WTC11 (cell line): ENCODE measurements at regions not wholly inside any gene's neighbourhood (a gene's known extent, or its start where the extent isn't known, plus 50 kb on each side); places are given as distances from the start of the nearest gene placed in this dataset.

Experiments
- ATAC-seq: fragments of 200-7000 bp; cut with Tn5 transposase; 2 replicates; pipeline ENCODE4 v1.10.0; 2021; ENCODE audit warnings: mild to moderate bottlenecking, moderate library complexity
- CTCF ChIA-PET: fragments of 300-600 bp; sonication (Branson Sonifier 250); formaldehyde crosslinking; loops from one replicate; lab custom pipeline; 2021; ENCODE audit warnings: antibody characterized with exemption; lab: Charles Lee
- POLR2A ChIA-PET: fragments of 350-600 bp; sonication (Branson Sonifier 250); formaldehyde crosslinking; loops from one replicate; lab custom pipeline; 2021; ENCODE audit warnings: antibody characterized with exemption; lab: Charles Lee
- DNase-seq: peaks from one replicate; pipeline ENCODE4 v3.0.0; 2021; ENCODE audit warnings: low spot score
- H3K27ac Mint-ChIP-seq: 2 replicates; pipeline ENCODE4 v1.8.0; 2021; ENCODE audit warnings: mixed read lengths
- H3K27me3 Mint-ChIP-seq: 2 replicates; pipeline ENCODE4 v1.8.0; 2021; ENCODE audit warnings: low read depth, mild to moderate bottlenecking, moderate library complexity, mixed read lengths
- H3K36me3 Mint-ChIP-seq: 2 replicates; pipeline ENCODE4 v1.8.0; 2021; ENCODE audit warnings: mixed read lengths
- H3K4me1 Mint-ChIP-seq: 2 replicates; pipeline ENCODE4 v1.8.0; 2022; ENCODE audit warnings: mixed read lengths
- H3K4me3 Mint-ChIP-seq: 2 replicates; pipeline ENCODE4 v1.8.0; 2021; ENCODE audit warnings: mild to moderate bottlenecking, moderate library complexity, mixed read lengths
- H3K9me3 Mint-ChIP-seq: 2 replicates; pipeline ENCODE4 v1.8.0; 2021; ENCODE audit warnings: mixed read lengths
- ATF1 ChIP-seq: sonication (generic); formaldehyde crosslinking; IDR thresholded peaks from 2 replicates; pipeline ENCODE4 v1.8.1; 2023; ENCODE audit warnings: mild to moderate bottlenecking, moderate library complexity, missing genetic modification reagents
- ESRRA ChIP-seq: sonication (generic); formaldehyde crosslinking; IDR thresholded peaks from 2 replicates; pipeline ENCODE4 v1.8.1; 2022; ENCODE audit warnings: mild to moderate bottlenecking, missing genetic modification reagents, borderline replicate concordance
- FOXK1 ChIP-seq: sonication (generic); formaldehyde crosslinking; IDR thresholded peaks from 2 replicates; pipeline ENCODE4 v1.8.0; 2022; ENCODE audit warnings: mild to moderate bottlenecking, moderate library complexity, missing genetic modification reagents
- GTF2I ChIP-seq: fragments of 250-450 bp; sonication (Bioruptor Pico); conservative IDR thresholded peaks from 2 replicates; pipeline ENCODE4 v1.4.0; 2021; ENCODE audit warnings: mild to moderate bottlenecking
- MXD4 ChIP-seq: fragments of 250-450 bp; sonication (Bioruptor Pico); IDR thresholded peaks from 2 replicates; pipeline ENCODE4 v1.8.0; 2021; ENCODE audit warnings: mild to moderate bottlenecking, moderate library complexity, borderline replicate concordance
- NFATC4 ChIP-seq: fragments of 250-450 bp; sonication (Bioruptor Pico); IDR thresholded peaks from 2 replicates; pipeline ENCODE4 v1.9.0; 2021; ENCODE audit warnings: mild to moderate bottlenecking
- NR1H2 ChIP-seq: sonication (generic); formaldehyde crosslinking; IDR thresholded peaks from 2 replicates; pipeline ENCODE4 v1.9.0; 2021; ENCODE audit warnings: mild to moderate bottlenecking, moderate library complexity, missing genetic modification reagents
- NR3C1 ChIP-seq: sonication (generic); formaldehyde crosslinking; conservative IDR thresholded peaks from 2 replicates; pipeline ENCODE4 v1.8.1; 2023; ENCODE audit warnings: low read depth, mild to moderate bottlenecking, missing genetic modification reagents
- TP53 ChIP-seq: sonication (generic); formaldehyde crosslinking; IDR thresholded peaks from 2 replicates; pipeline ENCODE4 v1.8.1; 2023; ENCODE audit warnings: mild to moderate bottlenecking, missing genetic modification reagents
- ZNF219 ChIP-seq: sonication (generic); formaldehyde crosslinking; IDR thresholded peaks from 2 replicates; pipeline ENCODE4 v1.8.0; 2023; ENCODE audit warnings: missing genetic modification reagents, mild to moderate bottlenecking, borderline replicate concordance
- ZNF317 ChIP-seq: sonication (generic); formaldehyde crosslinking; IDR thresholded peaks from 2 replicates; pipeline ENCODE4 v1.8.1; 2023; ENCODE audit warnings: low read depth, mild to moderate bottlenecking, moderate library complexity, missing genetic modification reagents, borderline replicate concordance
- ZNF416 ChIP-seq: fragments of 250-450 bp; sonication (Bioruptor Pico); IDR thresholded peaks from 2 replicates; pipeline ENCODE4 v1.9.0; 2021; ENCODE audit warnings: mild to moderate bottlenecking, inconsistent platforms
- TF ChIP-seq, protein P1 (sequence below): sonication (generic); formaldehyde crosslinking; IDR thresholded peaks from 2 replicates; pipeline ENCODE4 v1.8.1; 2023; ENCODE audit warnings: mild to moderate bottlenecking, moderate library complexity, missing genetic modification reagents
- TF ChIP-seq, protein P2 (sequence below): fragments of 200-600 bp; IDR thresholded peaks from 2 replicates; pipeline ENCODE4 v1.8.0; 2022; ENCODE audit warnings: antibody characterized with exemption
- TF ChIP-seq, protein P3 (sequence below): fragments of 250-450 bp; sonication (Bioruptor Pico); IDR thresholded peaks from 2 replicates; pipeline ENCODE4 v2.1.2; 2022; ENCODE audit warnings: mild to moderate bottlenecking, moderate library complexity
- TF ChIP-seq, protein P4 (sequence below): sonication (generic); formaldehyde crosslinking; IDR thresholded peaks from 2 replicates; pipeline ENCODE4 v1.8.1; 2023; ENCODE audit warnings: mild to moderate bottlenecking, missing genetic modification reagents
- TF ChIP-seq, protein P5 (sequence below): sonication (generic); formaldehyde crosslinking; IDR thresholded peaks from 2 replicates; pipeline ENCODE4 v1.8.0; 2023; ENCODE audit warnings: missing genetic modification reagents
- TF ChIP-seq, protein P6 (sequence below): sonication (generic); formaldehyde crosslinking; IDR thresholded peaks from 2 replicates; pipeline ENCODE4 v1.8.1; 2023; ENCODE audit warnings: mild to moderate bottlenecking, missing genetic modification reagents, borderline replicate concordance
- TF ChIP-seq, protein P7 (sequence below): sonication (generic); formaldehyde crosslinking; IDR thresholded peaks from 2 replicates; pipeline ENCODE4 v1.8.1; 2022; ENCODE audit warnings: mild to moderate bottlenecking, missing genetic modification reagents, moderate library complexity, borderline replicate concordance
- TF ChIP-seq, protein P8 (sequence below): sonication (generic); formaldehyde crosslinking; IDR thresholded peaks from 2 replicates; pipeline ENCODE4 v1.8.0; 2022; ENCODE audit warnings: mild to moderate bottlenecking, missing genetic modification reagents

DNA sequence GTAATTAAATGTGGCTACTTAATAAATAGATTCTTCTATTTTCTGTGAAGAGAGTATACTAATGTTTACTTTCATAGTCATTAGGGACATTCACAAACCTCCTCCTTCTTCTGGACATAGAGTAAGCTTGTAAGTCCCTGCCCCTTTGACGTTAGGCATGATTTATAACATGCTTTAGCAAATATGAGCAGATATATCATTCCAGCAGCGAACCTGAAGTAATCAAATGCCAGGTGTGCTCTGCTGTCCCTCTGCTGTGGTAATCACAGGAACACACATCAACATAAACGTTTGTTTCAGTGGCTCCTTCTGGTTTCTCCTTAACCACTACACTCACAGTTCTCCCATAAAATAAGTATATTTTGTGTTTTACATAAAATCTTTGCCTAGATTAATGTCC is 961.8 kb downstream of the FLRT2 start:
- ATAC-seq, result no peak
- POLR2A ChIA-PET, result no interaction called here

DNA sequence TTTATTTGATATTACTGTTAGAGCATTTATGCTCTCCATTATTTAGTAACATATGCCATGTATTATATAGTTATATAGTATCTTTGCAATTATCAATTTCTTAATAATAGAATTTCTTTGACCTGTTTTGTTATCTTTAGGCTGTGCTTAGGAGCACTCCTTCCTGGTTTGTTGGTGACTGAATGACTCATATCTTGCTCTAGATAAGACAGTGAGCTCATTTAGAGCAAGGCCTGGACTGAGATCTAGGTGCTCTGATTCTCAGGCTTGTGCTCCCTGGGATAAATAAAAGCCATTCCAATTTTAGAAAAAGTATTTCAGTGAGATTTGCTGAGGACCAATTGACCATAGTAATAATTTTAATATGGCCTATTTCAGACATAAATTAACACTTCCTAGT is 951.2 kb downstream of the FLRT2 start:
- ATAC-seq (no peak), DNase-seq (no peak)
- POLR2A ChIA-PET, result no interaction called here
- H3K4me3 Mint-ChIP-seq, result no peak overlapping the region
- no peaks in the 10 kb centered on the region for H3K36me3 Mint-ChIP-seq
- CTCF ChIA-PET, result no interaction called here
- no peaks in the 10 kb centered on the region for H3K27me3 Mint-ChIP-seq
- H3K9me3 Mint-ChIP-seq, result no peaks in the 10 kb centered on the region
- TF ChIP-seq, protein P1, sequence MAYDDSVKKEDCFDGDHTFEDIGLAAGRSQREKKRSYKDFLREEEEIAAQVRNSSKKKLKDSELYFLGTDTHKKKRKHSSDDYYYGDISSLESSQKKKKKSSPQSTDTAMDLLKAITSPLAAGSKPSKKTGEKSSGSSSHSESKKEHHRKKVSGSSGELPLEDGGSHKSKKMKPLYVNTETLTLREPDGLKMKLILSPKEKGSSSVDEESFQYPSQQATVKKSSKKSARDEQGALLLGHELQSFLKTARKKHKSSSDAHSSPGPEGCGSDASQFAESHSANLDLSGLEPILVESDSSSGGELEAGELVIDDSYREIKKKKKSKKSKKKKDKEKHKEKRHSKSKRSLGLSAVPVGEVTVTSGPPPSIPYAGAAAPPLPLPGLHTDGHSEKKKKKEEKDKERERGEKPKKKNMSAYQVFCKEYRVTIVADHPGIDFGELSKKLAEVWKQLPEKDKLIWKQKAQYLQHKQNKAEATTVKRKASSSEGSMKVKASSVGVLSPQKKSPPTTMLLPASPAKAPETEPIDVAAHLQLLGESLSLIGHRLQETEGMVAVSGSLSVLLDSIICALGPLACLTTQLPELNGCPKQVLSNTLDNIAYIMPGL (CRISPR knock-in tag), result no peak
- TF ChIP-seq ZNF317 (CRISPR knock-in tag) (no peak), FOXK1 (CRISPR knock-in tag) (no peak)
- TF ChIP-seq, protein P2, sequence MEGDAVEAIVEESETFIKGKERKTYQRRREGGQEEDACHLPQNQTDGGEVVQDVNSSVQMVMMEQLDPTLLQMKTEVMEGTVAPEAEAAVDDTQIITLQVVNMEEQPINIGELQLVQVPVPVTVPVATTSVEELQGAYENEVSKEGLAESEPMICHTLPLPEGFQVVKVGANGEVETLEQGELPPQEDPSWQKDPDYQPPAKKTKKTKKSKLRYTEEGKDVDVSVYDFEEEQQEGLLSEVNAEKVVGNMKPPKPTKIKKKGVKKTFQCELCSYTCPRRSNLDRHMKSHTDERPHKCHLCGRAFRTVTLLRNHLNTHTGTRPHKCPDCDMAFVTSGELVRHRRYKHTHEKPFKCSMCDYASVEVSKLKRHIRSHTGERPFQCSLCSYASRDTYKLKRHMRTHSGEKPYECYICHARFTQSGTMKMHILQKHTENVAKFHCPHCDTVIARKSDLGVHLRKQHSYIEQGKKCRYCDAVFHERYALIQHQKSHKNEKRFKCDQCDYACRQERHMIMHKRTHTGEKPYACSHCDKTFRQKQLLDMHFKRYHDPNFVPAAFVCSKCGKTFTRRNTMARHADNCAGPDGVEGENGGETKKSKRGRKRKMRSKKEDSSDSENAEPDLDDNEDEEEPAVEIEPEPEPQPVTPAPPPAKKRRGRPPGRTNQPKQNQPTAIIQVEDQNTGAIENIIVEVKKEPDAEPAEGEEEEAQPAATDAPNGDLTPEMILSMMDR, result no peak
- H3K27ac Mint-ChIP-seq, result no peak overlapping the region
- peaks cover 5% of the 10 kb centered on the region for H3K4me1 Mint-ChIP-seq

More for the DNA sequence above, 961.8 kb downstream of the FLRT2 start:
- Mint-ChIP-seq H3K27ac (no peak overlapping the region), H3K4me1 (no peaks in the 10 kb centered on the region), H3K36me3 (no peaks in the 10 kb centered on the region), H3K9me3 (no peaks in the 10 kb centered on the region), H3K27me3 (no peaks in the 10 kb centered on the region), H3K4me3 (no peak overlapping the region)
- DNase-seq, result no peak
- TF ChIP-seq, protein P3, sequence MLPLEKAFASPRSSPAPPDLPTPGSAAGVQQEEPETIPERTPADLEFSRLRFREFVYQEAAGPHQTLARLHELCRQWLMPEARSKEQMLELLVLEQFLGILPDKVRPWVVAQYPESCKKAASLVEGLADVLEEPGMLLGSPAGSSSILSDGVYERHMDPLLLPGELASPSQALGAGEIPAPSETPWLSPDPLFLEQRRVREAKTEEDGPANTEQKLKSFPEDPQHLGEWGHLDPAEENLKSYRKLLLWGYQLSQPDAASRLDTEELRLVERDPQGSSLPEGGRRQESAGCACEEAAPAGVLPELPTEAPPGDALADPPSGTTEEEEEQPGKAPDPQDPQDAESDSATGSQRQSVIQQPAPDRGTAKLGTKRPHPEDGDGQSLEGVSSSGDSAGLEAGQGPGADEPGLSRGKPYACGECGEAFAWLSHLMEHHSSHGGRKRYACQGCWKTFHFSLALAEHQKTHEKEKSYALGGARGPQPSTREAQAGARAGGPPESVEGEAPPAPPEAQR (CRISPR knock-in tag), result no peak
- TF ChIP-seq ATF1 (CRISPR knock-in tag), result no peak
- TF ChIP-seq, protein P4, sequence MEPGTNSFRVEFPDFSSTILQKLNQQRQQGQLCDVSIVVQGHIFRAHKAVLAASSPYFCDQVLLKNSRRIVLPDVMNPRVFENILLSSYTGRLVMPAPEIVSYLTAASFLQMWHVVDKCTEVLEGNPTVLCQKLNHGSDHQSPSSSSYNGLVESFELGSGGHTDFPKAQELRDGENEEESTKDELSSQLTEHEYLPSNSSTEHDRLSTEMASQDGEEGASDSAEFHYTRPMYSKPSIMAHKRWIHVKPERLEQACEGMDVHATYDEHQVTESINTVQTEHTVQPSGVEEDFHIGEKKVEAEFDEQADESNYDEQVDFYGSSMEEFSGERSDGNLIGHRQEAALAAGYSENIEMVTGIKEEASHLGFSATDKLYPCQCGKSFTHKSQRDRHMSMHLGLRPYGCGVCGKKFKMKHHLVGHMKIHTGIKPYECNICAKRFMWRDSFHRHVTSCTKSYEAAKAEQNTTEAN (CRISPR knock-in tag), result no peak
- TF ChIP-seq MXD4 (CRISPR knock-in tag), result no peak
- no peak for TF ChIP-seq ZNF416
- TF ChIP-seq NR1H2 (CRISPR knock-in tag), result no peak
- TF ChIP-seq GTF2I, result no peak
- no peak for TF ChIP-seq NFATC4
- TF ChIP-seq, protein P5, sequence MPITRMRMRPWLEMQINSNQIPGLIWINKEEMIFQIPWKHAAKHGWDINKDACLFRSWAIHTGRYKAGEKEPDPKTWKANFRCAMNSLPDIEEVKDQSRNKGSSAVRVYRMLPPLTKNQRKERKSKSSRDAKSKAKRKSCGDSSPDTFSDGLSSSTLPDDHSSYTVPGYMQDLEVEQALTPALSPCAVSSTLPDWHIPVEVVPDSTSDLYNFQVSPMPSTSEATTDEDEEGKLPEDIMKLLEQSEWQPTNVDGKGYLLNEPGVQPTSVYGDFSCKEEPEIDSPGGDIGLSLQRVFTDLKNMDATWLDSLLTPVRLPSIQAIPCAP, result no peak
- TF ChIP-seq ZNF219 (CRISPR knock-in tag), result no peak
- TF ChIP-seq TP53 (CRISPR knock-in tag), result no peak
- TF ChIP-seq, protein P6, sequence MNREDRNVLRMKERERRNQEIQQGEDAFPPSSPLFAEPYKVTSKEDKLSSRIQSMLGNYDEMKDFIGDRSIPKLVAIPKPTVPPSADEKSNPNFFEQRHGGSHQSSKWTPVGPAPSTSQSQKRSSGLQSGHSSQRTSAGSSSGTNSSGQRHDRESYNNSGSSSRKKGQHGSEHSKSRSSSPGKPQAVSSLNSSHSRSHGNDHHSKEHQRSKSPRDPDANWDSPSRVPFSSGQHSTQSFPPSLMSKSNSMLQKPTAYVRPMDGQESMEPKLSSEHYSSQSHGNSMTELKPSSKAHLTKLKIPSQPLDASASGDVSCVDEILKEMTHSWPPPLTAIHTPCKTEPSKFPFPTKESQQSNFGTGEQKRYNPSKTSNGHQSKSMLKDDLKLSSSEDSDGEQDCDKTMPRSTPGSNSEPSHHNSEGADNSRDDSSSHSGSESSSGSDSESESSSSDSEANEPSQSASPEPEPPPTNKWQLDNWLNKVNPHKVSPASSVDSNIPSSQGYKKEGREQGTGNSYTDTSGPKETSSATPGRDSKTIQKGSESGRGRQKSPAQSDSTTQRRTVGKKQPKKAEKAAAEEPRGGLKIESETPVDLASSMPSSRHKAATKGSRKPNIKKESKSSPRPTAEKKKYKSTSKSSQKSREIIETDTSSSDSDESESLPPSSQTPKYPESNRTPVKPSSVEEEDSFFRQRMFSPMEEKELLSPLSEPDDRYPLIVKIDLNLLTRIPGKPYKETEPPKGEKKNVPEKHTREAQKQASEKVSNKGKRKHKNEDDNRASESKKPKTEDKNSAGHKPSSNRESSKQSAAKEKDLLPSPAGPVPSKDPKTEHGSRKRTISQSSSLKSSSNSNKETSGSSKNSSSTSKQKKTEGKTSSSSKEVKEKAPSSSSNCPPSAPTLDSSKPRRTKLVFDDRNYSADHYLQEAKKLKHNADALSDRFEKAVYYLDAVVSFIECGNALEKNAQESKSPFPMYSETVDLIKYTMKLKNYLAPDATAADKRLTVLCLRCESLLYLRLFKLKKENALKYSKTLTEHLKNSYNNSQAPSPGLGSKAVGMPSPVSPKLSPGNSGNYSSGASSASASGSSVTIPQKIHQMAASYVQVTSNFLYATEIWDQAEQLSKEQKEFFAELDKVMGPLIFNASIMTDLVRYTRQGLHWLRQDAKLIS (CRISPR knock-in tag), result no peak
- no peak for TF ChIP-seq ESRRA (CRISPR knock-in tag)
- TF ChIP-seq NR3C1 (CRISPR knock-in tag), result no peak
- TF ChIP-seq, protein P7, sequence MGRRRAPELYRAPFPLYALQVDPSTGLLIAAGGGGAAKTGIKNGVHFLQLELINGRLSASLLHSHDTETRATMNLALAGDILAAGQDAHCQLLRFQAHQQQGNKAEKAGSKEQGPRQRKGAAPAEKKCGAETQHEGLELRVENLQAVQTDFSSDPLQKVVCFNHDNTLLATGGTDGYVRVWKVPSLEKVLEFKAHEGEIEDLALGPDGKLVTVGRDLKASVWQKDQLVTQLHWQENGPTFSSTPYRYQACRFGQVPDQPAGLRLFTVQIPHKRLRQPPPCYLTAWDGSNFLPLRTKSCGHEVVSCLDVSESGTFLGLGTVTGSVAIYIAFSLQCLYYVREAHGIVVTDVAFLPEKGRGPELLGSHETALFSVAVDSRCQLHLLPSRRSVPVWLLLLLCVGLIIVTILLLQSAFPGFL (CRISPR knock-in tag), result no peak
- no peak for TF ChIP-seq FOXK1 (CRISPR knock-in tag)
- TF ChIP-seq, protein P8, sequence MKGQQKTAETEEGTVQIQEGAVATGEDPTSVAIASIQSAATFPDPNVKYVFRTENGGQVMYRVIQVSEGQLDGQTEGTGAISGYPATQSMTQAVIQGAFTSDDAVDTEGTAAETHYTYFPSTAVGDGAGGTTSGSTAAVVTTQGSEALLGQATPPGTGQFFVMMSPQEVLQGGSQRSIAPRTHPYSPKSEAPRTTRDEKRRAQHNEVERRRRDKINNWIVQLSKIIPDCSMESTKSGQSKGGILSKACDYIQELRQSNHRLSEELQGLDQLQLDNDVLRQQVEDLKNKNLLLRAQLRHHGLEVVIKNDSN (CRISPR knock-in tag), result no peak
- CTCF ChIA-PET, result no interaction called here
